Keratinocyte (primary cell): ENCODE measurements at regions not wholly inside any gene's neighbourhood (a gene's known extent, or its start where the extent isn't known, plus 50 kb on each side); places are given as distances from the start of the nearest gene placed in this dataset.

ENCODE experiments used
- EZH2 ChIP-seq: IDR thresholded peaks from one replicate; pipeline ENCODE4 v1.6.1; 2012; ENCODE audit warnings: inconsistent platforms, mild to moderate bottlenecking, low read length, moderate library complexity
- TF ChIP-seq, protein P1 (sequence below), 3 experiments: IDR thresholded peaks in 1 of 3; conservative IDR thresholded peaks in 1 of 3; optimal IDR thresholded peaks in 1 of 3; 2 replicates in 2 of 3; 3 replicates in 1 of 3; pipeline versions ENCODE3 to v1.5.1; 2011; ENCODE audit warnings: low read length in 3 of 3, mild to moderate bottlenecking in 3 of 3, moderate library complexity in 2 of 3, control low read depth in 1 of 3, inconsistent platforms in 1 of 3; ENCODE audit not compliant: insufficient read depth in 2 of 3; ENCODE audit errors: extremely low read depth in 1 of 3

DNA sequence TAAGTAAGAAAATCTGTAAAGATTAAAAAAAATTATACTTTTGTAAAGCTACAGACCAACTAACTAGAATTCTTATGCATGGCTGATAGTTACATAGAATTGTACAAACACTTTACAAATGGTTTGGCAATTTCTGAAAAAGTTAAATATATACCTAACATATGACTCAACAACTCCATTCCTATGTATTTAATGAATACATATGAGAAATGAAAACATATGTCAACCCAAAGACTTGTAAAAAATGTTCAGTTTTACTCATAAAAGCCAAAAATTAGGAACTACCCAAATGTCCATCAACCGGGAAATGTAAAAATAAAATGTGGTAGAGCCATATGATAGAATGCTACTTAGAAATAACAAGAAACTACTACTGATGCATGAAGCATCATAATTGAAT lies 152.6 kb upstream of the NRG3 start:
- TF ChIP-seq, protein P1, sequence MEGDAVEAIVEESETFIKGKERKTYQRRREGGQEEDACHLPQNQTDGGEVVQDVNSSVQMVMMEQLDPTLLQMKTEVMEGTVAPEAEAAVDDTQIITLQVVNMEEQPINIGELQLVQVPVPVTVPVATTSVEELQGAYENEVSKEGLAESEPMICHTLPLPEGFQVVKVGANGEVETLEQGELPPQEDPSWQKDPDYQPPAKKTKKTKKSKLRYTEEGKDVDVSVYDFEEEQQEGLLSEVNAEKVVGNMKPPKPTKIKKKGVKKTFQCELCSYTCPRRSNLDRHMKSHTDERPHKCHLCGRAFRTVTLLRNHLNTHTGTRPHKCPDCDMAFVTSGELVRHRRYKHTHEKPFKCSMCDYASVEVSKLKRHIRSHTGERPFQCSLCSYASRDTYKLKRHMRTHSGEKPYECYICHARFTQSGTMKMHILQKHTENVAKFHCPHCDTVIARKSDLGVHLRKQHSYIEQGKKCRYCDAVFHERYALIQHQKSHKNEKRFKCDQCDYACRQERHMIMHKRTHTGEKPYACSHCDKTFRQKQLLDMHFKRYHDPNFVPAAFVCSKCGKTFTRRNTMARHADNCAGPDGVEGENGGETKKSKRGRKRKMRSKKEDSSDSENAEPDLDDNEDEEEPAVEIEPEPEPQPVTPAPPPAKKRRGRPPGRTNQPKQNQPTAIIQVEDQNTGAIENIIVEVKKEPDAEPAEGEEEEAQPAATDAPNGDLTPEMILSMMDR (optimal IDR thresholded peaks at IDR 0.05 in 1 of 3, IDR thresholded peaks at IDR 0.05 in 1 of 3, conservative IDR thresholded peaks at IDR 0.05 in 1 of 3; ENCODE audit: extremely low read depth in 1 of 3, insufficient read depth in 2 of 3, low read length in 3 of 3): no peak
- no peak for TF ChIP-seq EZH2
